Heart left ventricle (tissue), 16 donors: ENCODE measurements at regions not wholly inside any gene's neighbourhood (a gene's known extent, or its start where the extent isn't known, plus 50 kb on each side); places are given as distances from the start of the nearest gene placed in this dataset.

ENCODE experiments used
- ATAC-seq, 4 donors: fragments of 200-7000 bp; cut with Tn5 transposase; one replicate each; pipeline ENCODE4 v1.9.1; 2020 to 2022; ENCODE audit warnings: moderate library complexity in 4 of 4, mild to moderate bottlenecking in 3 of 4, moderate number of reproducible peaks in 1 of 4
- DNase-seq, 5 donors: peaks; one replicate each; pipeline ENCODE4 v3.0.0-alpha.2; 2020
- H3K27ac ChIP-seq, 12 donors: fragments of 200-600 bp; sonication (generic) in 4 of 12; one replicate each; pipeline versions ENCODE4 v1.5.0 to v1.8.0; 2016 to 2022; ENCODE audit warnings: mild to moderate bottlenecking in 2 of 12
- H3K27me3 ChIP-seq, 9 donors: fragments of 200-600 bp; sonication (generic) in 2 of 9; one replicate each; pipeline versions ENCODE4 v1.5.1 to v1.8.0; 2016 to 2022; ENCODE audit warnings: mild to moderate bottlenecking in 3 of 9
- H3K36me3 ChIP-seq, 9 donors: fragments of 200-600 bp; sonication (generic) in 2 of 9; one replicate each; pipeline versions ENCODE4 v1.5.0 to v1.8.0; 2018 to 2022; ENCODE audit warnings: mild to moderate bottlenecking in 2 of 9
- H3K4me1 ChIP-seq, 12 donors: fragments of 200-600 bp; sonication (generic) in 4 of 12; one replicate each; pipeline versions ENCODE4 v1.5.0 to v1.8.0; 2016 to 2022; ENCODE audit warnings: mild to moderate bottlenecking in 3 of 12
- H3K4me3 ChIP-seq, 12 donors: fragments of 200-600 bp; sonication (generic) in 4 of 12; one replicate each; pipeline versions ENCODE4 v1.5.0 to v1.8.0; 2017 to 2022; ENCODE audit warnings: mild to moderate bottlenecking in 9 of 12, moderate library complexity in 4 of 12
- H3K9me3 ChIP-seq, 12 donors: fragments of 200-600 bp; sonication (generic) in 4 of 12; one replicate each; pipeline versions ENCODE4 v1.5.0 to v1.8.0; 2016 to 2022; ENCODE audit warnings: mild to moderate bottlenecking in 1 of 12
- POLR2A ChIP-seq, 2 donors: fragments of 450-650 bp; IDR thresholded peaks; one replicate each; pipeline ENCODE4 v1.6.1; 2017; ENCODE audit warnings: antibody characterized with exemption in 2 of 2, mild to moderate bottlenecking in 2 of 2, moderate library complexity in 2 of 2
- WGBS, 4 donors: extraction: QIAGEN DNeasy Blood & Tissue Kit in 2 of 4; methylation state at CpG; one replicate each; pipeline versions ENCODE4 v1.1.5 to v1.1.7; 2013 to 2018; 5-methylcytosine and 5-hydroxymethylcytosine counted together
- intact Hi-C, 10 donors: fragments of 100-400 bp; cut with DNase I; formaldehyde crosslinking; loops; one replicate each; pipeline versions ENCODE4 v1.11.1 to v1.14.2; 2022
- TF ChIP-seq, protein P1 (sequence below), 12 donors: fragments of 200-600 bp; sonication (generic) in 4 of 12; IDR thresholded peaks; one replicate each; pipeline versions ENCODE4 v1.5.0 to v1.8.0; 2018 to 2022; ENCODE audit warnings: antibody characterized with exemption in 12 of 12, mild to moderate bottlenecking in 5 of 12
- donor health status: ischemic (EF 13 %, LVEDD 7.1; RV severe dilation, severe dysfunction).
- donor health status: healthy with polysubstance abuse.
- donor health status: DM: no; HTN: yes; CAD: no.
- donor health status: DM: no; HTN: no; CAD: no.
- donor health status: ischemic (EF 25% LVEDD 6.9; RV normal size, moderate dysfunction).
- donor health status: ischemic (EF 25% LVEDD 5.7; RV mildly dilated, moderate dysfunction).
- donor health status: healthy.
- donor health status: DM: yes; HTN: yes; CAD: no.
- donor health status: ischemic (EF 35%, LVEDD 5.7; RV mildly dilated, moderate dysfunction).
- donor health status: nonischemic (EF 11% LVEDD 7.7; RV severe dilation, severe dysfunction).
- donor health status: DM: yes; HTN: yes; CAD: no.
- donor health status: PGD.
- donor health status: ischemic (EF 29% LVEDD 5.4; RV normal size, mild dysfunction).
- donor health status: nonischemic (EF 23%, LVEDD 6.1; RV moderate dilation, normal function).

- Histone ChIP-seq H3K4me3 (no peak overlapping the region), H3K9me3 (no peaks in the 10 kb centered on the region), H3K27ac (no peak overlapping the region), H3K27me3 (no peaks in the 10 kb centered on the region), H3K4me1 (no peaks in the 10 kb centered on the region), H3K36me3 (no peaks in the 10 kb centered on the region)
- intact Hi-C loops: loop anchor here in 1 of 10 donors (10.0 kb wide), 1 partner anchor 421 kb away; no protein-coding TSS in a partner anchor
- 82 to 90% (median 88%) methylated on average over 1 of the region's 1 CpG for WGBS, 4 donors
- DNase-seq: no peak
- no peak for ATAC-seq
- TF ChIP-seq, protein P1, sequence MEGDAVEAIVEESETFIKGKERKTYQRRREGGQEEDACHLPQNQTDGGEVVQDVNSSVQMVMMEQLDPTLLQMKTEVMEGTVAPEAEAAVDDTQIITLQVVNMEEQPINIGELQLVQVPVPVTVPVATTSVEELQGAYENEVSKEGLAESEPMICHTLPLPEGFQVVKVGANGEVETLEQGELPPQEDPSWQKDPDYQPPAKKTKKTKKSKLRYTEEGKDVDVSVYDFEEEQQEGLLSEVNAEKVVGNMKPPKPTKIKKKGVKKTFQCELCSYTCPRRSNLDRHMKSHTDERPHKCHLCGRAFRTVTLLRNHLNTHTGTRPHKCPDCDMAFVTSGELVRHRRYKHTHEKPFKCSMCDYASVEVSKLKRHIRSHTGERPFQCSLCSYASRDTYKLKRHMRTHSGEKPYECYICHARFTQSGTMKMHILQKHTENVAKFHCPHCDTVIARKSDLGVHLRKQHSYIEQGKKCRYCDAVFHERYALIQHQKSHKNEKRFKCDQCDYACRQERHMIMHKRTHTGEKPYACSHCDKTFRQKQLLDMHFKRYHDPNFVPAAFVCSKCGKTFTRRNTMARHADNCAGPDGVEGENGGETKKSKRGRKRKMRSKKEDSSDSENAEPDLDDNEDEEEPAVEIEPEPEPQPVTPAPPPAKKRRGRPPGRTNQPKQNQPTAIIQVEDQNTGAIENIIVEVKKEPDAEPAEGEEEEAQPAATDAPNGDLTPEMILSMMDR (IDR thresholded peaks at IDR 0.05): no peak
- no peak for TF ChIP-seq POLR2A (IDR thresholded peaks at IDR 0.05)
Observed at GRCh38 chr5:63825984-63826383, 136.3 kb downstream of the HTR1A start.

DNA sequence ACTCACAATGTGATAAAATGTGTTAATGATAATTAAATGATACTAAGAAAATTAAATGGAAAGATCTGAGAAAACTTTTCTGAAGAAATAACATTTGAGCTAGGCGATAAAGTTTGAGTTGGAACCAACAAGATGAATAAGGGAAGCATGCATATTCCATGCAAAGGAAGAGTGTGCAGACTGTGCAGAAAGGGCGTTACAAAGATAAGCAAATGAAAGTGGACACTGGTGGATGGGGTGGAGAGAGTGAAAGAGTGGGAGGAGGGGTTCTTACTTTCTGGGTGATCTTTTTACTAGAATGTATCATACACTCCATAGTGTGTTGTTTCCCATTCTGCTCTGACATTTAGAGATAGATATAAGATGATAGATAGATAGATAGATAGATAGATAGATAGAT, 138.7 kb downstream of the HTR1A start:
- Histone ChIP-seq H3K27me3 (no peaks in the 10 kb centered on the region), H3K27ac (no peak overlapping the region), H3K36me3 (no peaks in the 10 kb centered on the region), H3K4me3 (no peak overlapping the region), H3K9me3 (no peaks in the 10 kb centered on the region), H3K4me1 (peaks cover 0 to 3% (median 0%) of the 10 kb centered on the region in 12 donors)
- DNase-seq (no peak), ATAC-seq (no peak)
- intact Hi-C loops: loop anchor here in 1 of 10 donors (10.0 kb wide), 1 partner anchor 419 kb away; no protein-coding TSS in a partner anchor
- TF ChIP-seq, protein P1 (IDR thresholded peaks at IDR 0.05): no peak
- no peak for TF ChIP-seq POLR2A (IDR thresholded peaks at IDR 0.05)
- 66 to 74% (median 73%) methylated on average over 2 of the region's 2 CpGs for WGBS, 4 donors

GRCh38 chr5:63822614-63823013, 139.6 kb downstream of the HTR1A start:
- no peaks in the 10 kb centered on the region for H3K27me3 ChIP-seq
- no peaks in the 10 kb centered on the region for H3K9me3 ChIP-seq
- H3K4me3 ChIP-seq: no peak overlapping the region
- no peak overlapping the region for H3K27ac ChIP-seq
- DNase-seq (no peak), ATAC-seq (no peak)
- no peak for TF ChIP-seq POLR2A (IDR thresholded peaks at IDR 0.05)
- TF ChIP-seq, protein P1 (IDR thresholded peaks at IDR 0.05): peak in 1 of 12 donors; percentile 12
- intact Hi-C loops: loop anchor here in 1 of 10 donors (10.0 kb wide), 1 partner anchor 418 kb away; no protein-coding TSS in a partner anchor
- H3K4me1 ChIP-seq: peaks cover 0 to 3% (median 0%) of the 10 kb centered on the region in 12 donors
- 35 to 45% (median 43%) methylated on average over 1 of the region's 1 CpG for WGBS, 4 donors
- H3K36me3 ChIP-seq: no peaks in the 10 kb centered on the region

DNA sequence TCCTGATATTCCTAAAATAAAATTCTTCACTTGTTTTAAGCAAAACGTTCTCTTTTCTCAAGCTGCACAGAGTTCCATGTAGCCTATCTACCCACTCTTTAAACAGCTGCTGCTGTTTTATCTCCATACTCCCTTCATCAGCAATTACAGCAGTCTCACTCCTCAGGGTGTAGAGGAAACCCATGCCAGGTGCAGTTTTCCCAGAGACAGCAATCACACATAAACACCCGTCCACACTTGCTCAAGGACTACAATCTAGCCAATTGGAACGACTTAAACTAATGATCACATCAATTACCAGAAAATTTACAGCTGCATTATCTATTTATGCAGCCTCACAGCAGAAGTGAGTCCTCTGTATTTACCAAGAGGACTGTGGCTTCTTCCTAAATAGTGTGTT, 141.7 kb downstream of the HTR1A start:
- Histone ChIP-seq H3K36me3 (no peaks in the 10 kb centered on the region), H3K4me1 (peaks cover 0 to 3% (median 0%) of the 10 kb centered on the region in 12 donors), H3K27me3 (no peaks in the 10 kb centered on the region), H3K9me3 (peaks cover 0 to 12% (median 0%) of the 10 kb centered on the region in 12 donors), H3K4me3 (no peak overlapping the region), H3K27ac (no peak overlapping the region)
- intact Hi-C loops: loop anchor here in 1 of 10 donors (10.0 kb wide), 1 partner anchor 416 kb away; no protein-coding TSS in a partner anchor
- 8 to 16% (median 12%) methylated on average over 3 of the region's 3 CpGs for WGBS, 4 donors
- TF ChIP-seq POLR2A (IDR thresholded peaks at IDR 0.05): no peak
- ATAC-seq: peak in 1 of 4 donors; percentile 54
- peak in 1 of 5 donors; percentile 6 for DNase-seq

- no peak for DNase-seq
- peaks cover 0 to 27% (median 12%) of the 10 kb centered on the region in 12 donors for H3K9me3 ChIP-seq
- WGBS, 4 donors: 82 to 94% (median 88%) methylated on average over 3 of the region's 3 CpGs
- H3K4me1 ChIP-seq: no peaks in the 10 kb centered on the region
- no peak overlapping the region for H3K27ac ChIP-seq
- no peak for ATAC-seq
- TF ChIP-seq POLR2A (IDR thresholded peaks at IDR 0.05): no peak
- H3K27me3 ChIP-seq: no peaks in the 10 kb centered on the region
- no peaks in the 10 kb centered on the region for H3K36me3 ChIP-seq
- no peak overlapping the region for H3K4me3 ChIP-seq
- intact Hi-C loops: no loop called here
Observed at GRCh38 chr5:63812693-63813092, 149.6 kb downstream of the HTR1A start.
